ENCODE measurements at regions not wholly inside any gene's neighbourhood (a gene's known extent, or its start where the extent isn't known, plus 50 kb on each side); places are given as distances from the start of the nearest gene placed in this dataset.

DNA sequence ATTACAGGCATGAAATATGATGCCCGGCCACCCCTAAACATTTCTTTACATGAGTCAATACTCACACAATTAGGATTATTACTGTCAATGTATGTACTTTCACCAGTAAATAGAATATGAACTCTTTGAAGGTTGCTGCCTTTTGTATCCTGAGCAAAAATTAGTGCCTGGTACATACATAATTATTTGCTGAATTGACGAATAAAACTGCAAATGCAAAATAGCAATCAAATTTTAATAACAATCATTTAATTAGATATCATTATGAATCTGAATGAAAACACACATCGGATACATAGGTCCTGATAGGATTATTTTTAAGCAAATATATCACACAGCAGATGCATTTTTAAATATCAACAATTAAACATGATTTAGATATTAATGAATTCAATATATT is 253.1 kb upstream of the HSFY2 start:
- TF ChIP-seq, protein P1, sequence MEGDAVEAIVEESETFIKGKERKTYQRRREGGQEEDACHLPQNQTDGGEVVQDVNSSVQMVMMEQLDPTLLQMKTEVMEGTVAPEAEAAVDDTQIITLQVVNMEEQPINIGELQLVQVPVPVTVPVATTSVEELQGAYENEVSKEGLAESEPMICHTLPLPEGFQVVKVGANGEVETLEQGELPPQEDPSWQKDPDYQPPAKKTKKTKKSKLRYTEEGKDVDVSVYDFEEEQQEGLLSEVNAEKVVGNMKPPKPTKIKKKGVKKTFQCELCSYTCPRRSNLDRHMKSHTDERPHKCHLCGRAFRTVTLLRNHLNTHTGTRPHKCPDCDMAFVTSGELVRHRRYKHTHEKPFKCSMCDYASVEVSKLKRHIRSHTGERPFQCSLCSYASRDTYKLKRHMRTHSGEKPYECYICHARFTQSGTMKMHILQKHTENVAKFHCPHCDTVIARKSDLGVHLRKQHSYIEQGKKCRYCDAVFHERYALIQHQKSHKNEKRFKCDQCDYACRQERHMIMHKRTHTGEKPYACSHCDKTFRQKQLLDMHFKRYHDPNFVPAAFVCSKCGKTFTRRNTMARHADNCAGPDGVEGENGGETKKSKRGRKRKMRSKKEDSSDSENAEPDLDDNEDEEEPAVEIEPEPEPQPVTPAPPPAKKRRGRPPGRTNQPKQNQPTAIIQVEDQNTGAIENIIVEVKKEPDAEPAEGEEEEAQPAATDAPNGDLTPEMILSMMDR (IDR thresholded peaks at IDR 0.05), result no peak
- TF ChIP-seq POLR2A (IDR thresholded peaks at IDR 0.05), result no peak
